ENCODE measurements at regions not wholly inside any gene's neighbourhood (a gene's known extent, or its start where the extent isn't known, plus 50 kb on each side); places are given as distances from the start of the nearest gene placed in this dataset.

DNA sequence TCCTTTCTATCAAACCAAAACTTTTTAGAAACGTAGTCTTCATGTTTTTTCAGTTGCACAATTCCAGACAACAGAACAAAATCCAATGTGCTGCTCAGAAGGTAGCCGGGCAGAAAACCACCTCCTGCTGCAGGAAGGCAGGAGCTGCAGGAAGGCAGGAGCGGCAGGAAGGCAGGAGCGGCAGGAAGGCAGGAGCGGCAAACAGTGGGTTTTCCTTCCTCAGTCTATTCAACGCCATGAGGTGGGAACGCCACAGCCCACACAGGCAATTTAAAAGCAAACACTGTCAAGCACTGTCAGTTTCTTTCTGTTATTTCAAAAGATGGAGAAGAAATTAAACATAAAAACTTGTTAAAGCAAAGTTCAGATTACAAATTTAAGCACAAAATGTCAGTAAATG is 601.2 kb upstream of the SALL3 start:
- TF ChIP-seq, protein P1, sequence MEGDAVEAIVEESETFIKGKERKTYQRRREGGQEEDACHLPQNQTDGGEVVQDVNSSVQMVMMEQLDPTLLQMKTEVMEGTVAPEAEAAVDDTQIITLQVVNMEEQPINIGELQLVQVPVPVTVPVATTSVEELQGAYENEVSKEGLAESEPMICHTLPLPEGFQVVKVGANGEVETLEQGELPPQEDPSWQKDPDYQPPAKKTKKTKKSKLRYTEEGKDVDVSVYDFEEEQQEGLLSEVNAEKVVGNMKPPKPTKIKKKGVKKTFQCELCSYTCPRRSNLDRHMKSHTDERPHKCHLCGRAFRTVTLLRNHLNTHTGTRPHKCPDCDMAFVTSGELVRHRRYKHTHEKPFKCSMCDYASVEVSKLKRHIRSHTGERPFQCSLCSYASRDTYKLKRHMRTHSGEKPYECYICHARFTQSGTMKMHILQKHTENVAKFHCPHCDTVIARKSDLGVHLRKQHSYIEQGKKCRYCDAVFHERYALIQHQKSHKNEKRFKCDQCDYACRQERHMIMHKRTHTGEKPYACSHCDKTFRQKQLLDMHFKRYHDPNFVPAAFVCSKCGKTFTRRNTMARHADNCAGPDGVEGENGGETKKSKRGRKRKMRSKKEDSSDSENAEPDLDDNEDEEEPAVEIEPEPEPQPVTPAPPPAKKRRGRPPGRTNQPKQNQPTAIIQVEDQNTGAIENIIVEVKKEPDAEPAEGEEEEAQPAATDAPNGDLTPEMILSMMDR (IDR thresholded peaks at IDR 0.05): no peak
- TF ChIP-seq POLR2A (IDR thresholded peaks at IDR 0.05): no peak
